Naive thymus-derived CD4-positive, alpha-beta T cell (primary cell): ENCODE measurements at regions not wholly inside any gene's neighbourhood (a gene's known extent, or its start where the extent isn't known, plus 50 kb on each side); places are given as distances from the start of the nearest gene placed in this dataset.

Experiments used
- ATAC-seq: fragments of 150-1000 bp; cut with Tn5 transposase; 2 replicates; pipeline ENCODE4 v1.10.0; 2021; ENCODE audit warnings: mild to moderate bottlenecking, moderate library complexity
- CTCF ChIA-PET: fragments of 350-600 bp; sonication (Branson Sonifier 250); formaldehyde crosslinking; loops from one replicate; lab custom pipeline; 2021; ENCODE audit warnings: antibody characterized with exemption; lab: Charles Lee
- POLR2A ChIA-PET: fragments of 350-600 bp; sonication (Branson Sonifier 250); formaldehyde crosslinking; loops from one replicate; lab custom pipeline; 2021; ENCODE audit warnings: antibody characterized with exemption, inconsistent platforms; lab: Charles Lee
- DNase-seq, 9 donors: peaks; one replicate each; pipeline versions ENCODE4 v3.0.0 to v3.0.0-alpha.2; 2020 to 2022; ENCODE audit warnings: mixed read lengths in 1 of 9
- H3K27ac ChIP-seq: one replicate; pipeline ENCODE4 v1.7.0; 2013; ENCODE audit warnings: mild to moderate bottlenecking, low read depth, low read length, moderate library complexity
- H3K27me3 ChIP-seq, 2 donors: one replicate each; pipeline ENCODE4 v1.7.0; 2013; ENCODE audit warnings: low read length in 2 of 2, mild to moderate bottlenecking in 2 of 2, moderate library complexity in 2 of 2; ENCODE audit not compliant: control insufficient read depth in 2 of 2, insufficient read depth in 2 of 2
- H3K36me3 ChIP-seq, 3 experiments: 1 replicate in 2 of 3; 2 replicates in 1 of 3; pipeline ENCODE4 v1.7.0; 2013; ENCODE audit warnings: low read length in 3 of 3, mild to moderate bottlenecking in 3 of 3, moderate library complexity in 1 of 3; ENCODE audit not compliant: insufficient read depth in 3 of 3, control insufficient read depth in 2 of 3
- H3K4me1 ChIP-seq, 2 donors: one replicate each; pipeline ENCODE4 v1.7.0; 2013; ENCODE audit warnings: low read length in 2 of 2, mild to moderate bottlenecking in 2 of 2, moderate library complexity in 1 of 2; ENCODE audit not compliant: control insufficient read depth in 2 of 2, insufficient read depth in 2 of 2
- H3K4me3 ChIP-seq: 2 replicates; pipeline ENCODE4 v1.7.0; 2013; ENCODE audit warnings: mild to moderate bottlenecking, low read length
- H3K9me3 ChIP-seq, 3 experiments: 1 replicate in 2 of 3; 2 replicates in 1 of 3; pipeline ENCODE4 v1.7.0; 2013; ENCODE audit warnings: low read length in 3 of 3; ENCODE audit not compliant: control insufficient read depth in 2 of 3
- H3K27ac Mint-ChIP-seq, 9 donors: one replicate each; pipeline ENCODE4 v1.8.0; 2020 to 2022; ENCODE audit warnings: mixed read lengths in 9 of 9, mild to moderate bottlenecking in 8 of 9, moderate library complexity in 5 of 9, inconsistent platforms in 2 of 9
- H3K27me3 Mint-ChIP-seq, 5 donors: one replicate each; pipeline ENCODE4 v1.8.0; 2021 to 2022; ENCODE audit warnings: mixed read lengths in 5 of 5, mild to moderate bottlenecking in 1 of 5
- H3K36me3 Mint-ChIP-seq, 5 donors: one replicate each; pipeline ENCODE4 v1.8.0; 2020 to 2022; ENCODE audit warnings: mixed read lengths in 5 of 5, mild to moderate bottlenecking in 3 of 5, inconsistent platforms in 1 of 5
- H3K4me1 Mint-ChIP-seq, 7 donors: one replicate each; pipeline ENCODE4 v1.8.0; 2020 to 2022; ENCODE audit warnings: mixed read lengths in 7 of 7, mild to moderate bottlenecking in 3 of 7, inconsistent platforms in 1 of 7
- H3K4me3 Mint-ChIP-seq, 10 donors: one replicate each; pipeline ENCODE4 v1.8.0; 2020 to 2022; ENCODE audit warnings: mild to moderate bottlenecking in 10 of 10, mixed read lengths in 10 of 10, moderate library complexity in 6 of 10, inconsistent platforms in 2 of 10
- H3K9me3 Mint-ChIP-seq, 11 donors: one replicate each; pipeline ENCODE4 v1.8.0; 2020 to 2022; ENCODE audit warnings: mixed read lengths in 11 of 11, mild to moderate bottlenecking in 4 of 11, inconsistent platforms in 1 of 11, moderate library complexity in 1 of 11
- intact Hi-C, 2 donors: fragments of 100-400 bp; cut with micrococcal nuclease; formaldehyde crosslinking; loops; one replicate each; pipeline ENCODE4 v1.15.1; 2023

- Histone ChIP-seq H3K9me3 (no peaks in the 10 kb centered on the region), H3K36me3 (no peaks in the 10 kb centered on the region), H3K27me3 (peaks cover 10 to 21% of the 10 kb centered on the region in 2 donors), H3K27ac (no peak overlapping the region), H3K4me1 (no peaks in the 10 kb centered on the region), H3K4me3 (no peak overlapping the region)
- Mint-ChIP-seq H3K4me1 (peaks cover 7 to 39% (median 28%) of the 10 kb centered on the region in 7 donors), H3K4me3 (peak overlapping the region in 5 of 10 donors; percentile 17 to 71 (median 60)), H3K27me3 (peaks cover 82 to 91% (median 86%) of the 10 kb centered on the region in 5 donors), H3K27ac (peak overlapping the region in 1 of 9 donors; percentile 75), H3K9me3 (peaks cover 0 to 17% (median 2%) of the 10 kb centered on the region in 11 donors), H3K36me3 (peaks cover 0 to 5% (median 0%) of the 10 kb centered on the region in 5 donors)
- CTCF ChIA-PET, result no interaction called here
- ATAC-seq (no peak), DNase-seq (no peak)
- intact Hi-C loops, result loop anchor here in 1 of 2 donors (2.0 to 5.0 kb wide), 3 partner anchors 66 to 88 kb away; no protein-coding TSS in a partner anchor
- POLR2A ChIA-PET, result no interaction called here
Observed at GRCh38 chr5:73298251-73298771, 125.3 kb downstream of the TMEM174 start.

GRCh38 chr5:73297430-73297829, 124.4 kb downstream of the TMEM174 start:
- peak overlapping the region in 1 of 9 donors; percentile 65 for H3K27ac Mint-ChIP-seq
- POLR2A ChIA-PET, result no interaction called here

GRCh38 chr5:73296772-73297171, 123.8 kb downstream of the TMEM174 start:
- CTCF ChIA-PET, result no interaction called here
- peak overlapping the region in 1 of 10 donors; percentile 5 for H3K4me3 Mint-ChIP-seq
- Histone ChIP-seq H3K4me1 (no peaks in the 10 kb centered on the region), H3K27ac (no peak overlapping the region), H3K27me3 (peaks cover 10 to 12% of the 10 kb centered on the region in 2 donors), H3K9me3 (no peaks in the 10 kb centered on the region), H3K36me3 (no peaks in the 10 kb centered on the region), H3K4me3 (no peak overlapping the region)
- H3K36me3 Mint-ChIP-seq, result no peaks in the 10 kb centered on the region
- intact Hi-C loops, result loop anchor here in 1 of 2 donors (5.0 kb wide), 2 partner anchors 64 to 79 kb away; no protein-coding TSS in a partner anchor
- ATAC-seq, result no peak
- H3K27ac Mint-ChIP-seq, result peak overlapping the region in 1 of 9 donors; percentile 31
- POLR2A ChIA-PET, result no interaction called here
- no peak for DNase-seq
- H3K27me3 Mint-ChIP-seq, result peaks cover 76 to 89% (median 84%) of the 10 kb centered on the region in 5 donors
- H3K9me3 Mint-ChIP-seq, result peaks cover 0 to 12% (median 0%) of the 10 kb centered on the region in 11 donors
- peaks cover 5 to 35% (median 22%) of the 10 kb centered on the region in 7 donors for H3K4me1 Mint-ChIP-seq

More at GRCh38 chr5:73297430-73297829, 124.4 kb downstream of the TMEM174 start:
- peaks cover 5 to 35% (median 22%) of the 10 kb centered on the region in 7 donors for H3K4me1 Mint-ChIP-seq
- peaks cover 10 to 16% of the 10 kb centered on the region in 2 donors for H3K27me3 ChIP-seq
- peaks cover 78 to 89% (median 85%) of the 10 kb centered on the region in 5 donors for H3K27me3 Mint-ChIP-seq
- peaks cover 0 to 2% (median 0%) of the 10 kb centered on the region in 5 donors for H3K36me3 Mint-ChIP-seq
- H3K36me3 ChIP-seq, result no peaks in the 10 kb centered on the region
- H3K4me3 Mint-ChIP-seq, result peak overlapping the region in 3 of 10 donors; percentile 26 to 53 (median 35)
- DNase-seq (no peak), ATAC-seq (no peak)
- no peaks in the 10 kb centered on the region for H3K9me3 ChIP-seq
- CTCF ChIA-PET, result interaction anchor here (0.7 kb wide), 1 partner anchor 154 kb away, joined by 3 read pairs; no protein-coding TSS in a partner anchor
- no peak overlapping the region for H3K4me3 ChIP-seq
- intact Hi-C loops, result loop anchor here in 1 of 2 donors (5.0 kb wide), 2 partner anchors 65 to 80 kb away; no protein-coding TSS in a partner anchor
- H3K27ac ChIP-seq, result no peak overlapping the region
- peaks cover 0 to 17% (median 0%) of the 10 kb centered on the region in 11 donors for H3K9me3 Mint-ChIP-seq
- no peaks in the 10 kb centered on the region for H3K4me1 ChIP-seq

GRCh38 chr5:73295921-73296320, 122.9 kb downstream of the TMEM174 start:
- peaks cover 71 to 90% (median 84%) of the 10 kb centered on the region in 5 donors for H3K27me3 Mint-ChIP-seq
- no peaks in the 10 kb centered on the region for H3K36me3 Mint-ChIP-seq
- intact Hi-C loops, result loop anchor here in 1 of 2 donors (5.0 kb wide), 2 partner anchors 64 to 79 kb away; no protein-coding TSS in a partner anchor
- peaks cover 10 to 12% of the 10 kb centered on the region in 2 donors for H3K27me3 ChIP-seq
- peaks cover 5 to 35% (median 22%) of the 10 kb centered on the region in 7 donors for H3K4me1 Mint-ChIP-seq
- CTCF ChIA-PET, result no interaction called here
- H3K9me3 ChIP-seq, result no peaks in the 10 kb centered on the region
- H3K4me1 ChIP-seq, result no peaks in the 10 kb centered on the region
- no peak overlapping the region for H3K27ac ChIP-seq
- H3K9me3 Mint-ChIP-seq, result peaks cover 0 to 12% (median 0%) of the 10 kb centered on the region in 11 donors
- no peak overlapping the region for H3K4me3 Mint-ChIP-seq
- no peak for ATAC-seq
- H3K27ac Mint-ChIP-seq, result no peak overlapping the region
- DNase-seq, result no peak
- H3K4me3 ChIP-seq, result no peak overlapping the region
- H3K36me3 ChIP-seq, result no peaks in the 10 kb centered on the region
- POLR2A ChIA-PET, result no interaction called here

GRCh38 chr5:73295447-73295846, 122.5 kb downstream of the TMEM174 start:
- ATAC-seq (no peak), DNase-seq (no peak)
- intact Hi-C loops, result loop anchor here in 1 of 2 donors (5.0 kb wide), 2 partner anchors 63 to 78 kb away; no protein-coding TSS in a partner anchor
- no peaks in the 10 kb centered on the region for H3K36me3 Mint-ChIP-seq
- no peak overlapping the region for H3K27ac Mint-ChIP-seq
- H3K4me1 Mint-ChIP-seq, result peaks cover 2 to 31% (median 19%) of the 10 kb centered on the region in 7 donors
- peaks cover 71 to 90% (median 84%) of the 10 kb centered on the region in 5 donors for H3K27me3 Mint-ChIP-seq
- Histone ChIP-seq H3K4me1 (no peaks in the 10 kb centered on the region), H3K9me3 (no peaks in the 10 kb centered on the region), H3K4me3 (no peak overlapping the region), H3K27me3 (peaks cover 10 to 12% of the 10 kb centered on the region in 2 donors), H3K36me3 (no peaks in the 10 kb centered on the region), H3K27ac (no peak overlapping the region)
- ChIA-PET CTCF (no interaction called here), POLR2A (no interaction called here)
- peaks cover 0 to 9% (median 0%) of the 10 kb centered on the region in 11 donors for H3K9me3 Mint-ChIP-seq
- no peak overlapping the region for H3K4me3 Mint-ChIP-seq

- H3K4me1 Mint-ChIP-seq, result peaks cover 0 to 10% (median 4%) of the 10 kb centered on the region in 7 donors
- no peak for DNase-seq
- H3K27me3 Mint-ChIP-seq, result peaks cover 65 to 85% (median 82%) of the 10 kb centered on the region in 5 donors
- intact Hi-C loops, result no loop called here
- H3K4me3 Mint-ChIP-seq, result no peak overlapping the region
- H3K27me3 ChIP-seq, result peaks cover 6 to 12% of the 10 kb centered on the region in 2 donors
- H3K4me3 ChIP-seq, result no peak overlapping the region
- no peaks in the 10 kb centered on the region for H3K4me1 ChIP-seq
- ATAC-seq, result no peak
- no peaks in the 10 kb centered on the region for H3K36me3 Mint-ChIP-seq
- H3K9me3 ChIP-seq, result no peaks in the 10 kb centered on the region
- no peak overlapping the region for H3K27ac ChIP-seq
- CTCF ChIA-PET, result no interaction called here
- H3K36me3 ChIP-seq, result no peaks in the 10 kb centered on the region
- POLR2A ChIA-PET, result no interaction called here
- no peak overlapping the region for H3K27ac Mint-ChIP-seq
- H3K9me3 Mint-ChIP-seq, result peaks cover 0 to 4% (median 0%) of the 10 kb centered on the region in 11 donors
Observed at GRCh38 chr5:73292816-73293459, 119.9 kb downstream of the TMEM174 start.
